ENCODE measurements at regions not wholly inside any gene's neighbourhood (a gene's known extent, or its start where the extent isn't known, plus 50 kb on each side); places are given as distances from the start of the nearest gene placed in this dataset.

DNA sequence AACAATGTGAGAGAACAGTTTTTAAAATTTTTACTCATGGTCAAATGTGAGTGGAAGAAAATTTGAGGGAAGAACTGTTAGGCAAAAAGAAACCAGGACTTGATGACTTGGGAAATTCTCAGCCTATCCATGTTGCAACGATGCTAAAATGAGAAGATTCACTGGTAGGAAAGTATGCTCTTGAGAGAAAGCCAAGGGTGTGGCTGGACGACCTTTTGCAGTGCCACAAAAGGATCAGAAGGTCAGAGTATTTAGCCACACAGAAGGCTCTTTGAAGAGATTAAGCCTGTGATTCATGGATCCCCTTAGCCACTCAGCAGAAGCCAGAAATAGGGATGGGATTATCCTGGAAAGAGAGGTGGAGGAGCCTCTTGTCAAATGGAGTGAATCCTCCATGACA is 336.8 kb downstream of the LRIG3 start:
- Histone ChIP-seq H3K9me3 (replicated peaks in 1 of 11) (no peaks in the 10 kb centered on the region), H3K9ac (no peak overlapping the region), H4K20me1 (no peaks in the 10 kb centered on the region), H3K27ac (no peak overlapping the region), H3K4me2 (no peak overlapping the region), H3K4me3 (no peak overlapping the region), H3K27me3 (no peaks in the 10 kb centered on the region), H3K4me1 (no peaks in the 10 kb centered on the region), H3K36me3 (no peaks in the 10 kb centered on the region)
- TF ChIP-seq Cebpa-rat (IDR thresholded peaks at IDR 0.05): no peak

DNA sequence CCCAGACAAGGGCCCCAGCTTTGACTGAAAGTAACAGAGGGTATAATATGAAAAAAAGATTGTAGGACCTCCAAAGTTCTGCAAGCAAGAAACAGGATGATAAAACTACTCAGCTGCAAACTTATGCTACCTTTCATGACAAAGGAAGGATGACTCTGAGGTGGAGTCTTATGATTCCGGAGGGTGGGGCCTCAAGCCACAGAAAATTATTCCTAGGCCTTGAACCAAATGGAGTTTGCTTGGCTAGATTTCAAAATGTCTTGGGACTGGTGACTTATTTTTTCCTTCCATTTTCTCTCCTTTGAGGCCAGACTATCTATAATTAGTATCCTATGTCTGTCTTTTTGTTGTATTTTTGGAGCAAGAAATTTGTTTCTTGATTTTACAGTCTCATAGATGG is 336.4 kb downstream of the LRIG3 start:
- no peaks in the 10 kb centered on the region for H3K36me3 ChIP-seq
- no peak overlapping the region for H3K9ac ChIP-seq
- H4K20me1 ChIP-seq: no peaks in the 10 kb centered on the region
- H3K27me3 ChIP-seq: no peaks in the 10 kb centered on the region
- no peak overlapping the region for H3K4me3 ChIP-seq
- no peak overlapping the region for H3K4me2 ChIP-seq
- no peaks in the 10 kb centered on the region for H3K4me1 ChIP-seq
- no peak for TF ChIP-seq Cebpa-rat (IDR thresholded peaks at IDR 0.05)
- H3K9me3 ChIP-seq (replicated peaks in 1 of 11): no peaks in the 10 kb centered on the region
- H3K27ac ChIP-seq: no peak overlapping the region

DNA sequence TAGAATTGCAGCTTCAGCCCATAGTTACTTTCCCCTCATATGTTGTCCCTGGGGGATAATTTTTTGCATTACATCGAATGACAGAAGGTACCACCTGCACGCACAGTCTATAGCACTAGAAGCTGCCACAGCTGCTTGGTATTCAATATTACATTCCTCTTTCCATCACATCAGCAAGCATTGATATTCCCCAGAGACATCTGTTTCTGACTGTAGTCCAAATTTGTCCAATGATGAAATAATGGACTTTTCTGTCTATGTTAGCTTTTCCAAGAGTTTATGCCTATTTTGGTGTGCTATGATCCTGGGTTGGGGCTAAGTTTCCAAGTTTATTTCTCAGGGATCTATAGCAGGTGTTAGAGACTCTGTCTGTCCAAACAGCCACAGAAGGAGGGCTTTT is 335.4 kb downstream of the LRIG3 start:
- no peaks in the 10 kb centered on the region for H4K20me1 ChIP-seq
- H3K9me3 ChIP-seq (replicated peaks in 1 of 11): no peaks in the 10 kb centered on the region
- no peaks in the 10 kb centered on the region for H3K4me1 ChIP-seq
- no peak overlapping the region for H3K27ac ChIP-seq
- H3K4me3 ChIP-seq: no peak overlapping the region
- no peaks in the 10 kb centered on the region for H3K36me3 ChIP-seq
- H3K27me3 ChIP-seq: no peaks in the 10 kb centered on the region
- no peak overlapping the region for H3K4me2 ChIP-seq
- no peak overlapping the region for H3K9ac ChIP-seq
- no peak for TF ChIP-seq Cebpa-rat (IDR thresholded peaks at IDR 0.05)

DNA sequence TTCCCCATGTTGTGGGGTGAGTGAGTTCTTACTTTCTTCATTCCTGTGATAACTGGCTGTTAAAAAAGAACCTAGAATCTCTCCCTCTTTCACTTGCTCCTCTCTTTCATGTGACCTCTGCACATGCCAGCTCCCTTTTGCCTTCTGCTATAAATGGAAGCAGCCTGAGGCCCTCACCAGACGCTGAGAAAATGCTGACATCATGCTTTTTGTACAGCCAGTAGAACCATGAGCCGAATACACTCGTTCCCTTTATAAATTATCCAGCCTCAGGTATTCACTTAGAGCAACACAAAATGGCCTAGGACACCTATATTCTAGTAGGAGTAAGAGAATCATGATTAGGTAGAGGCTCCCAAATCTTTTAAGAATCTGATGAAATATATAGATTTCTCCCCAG is 333.5 kb downstream of the LRIG3 start:
- no peaks in the 10 kb centered on the region for H3K36me3 ChIP-seq
- H3K27me3 ChIP-seq: no peaks in the 10 kb centered on the region
- no peaks in the 10 kb centered on the region for H4K20me1 ChIP-seq
- H3K4me2 ChIP-seq: no peak overlapping the region
- no peak overlapping the region for H3K4me3 ChIP-seq
- no peak overlapping the region for H3K27ac ChIP-seq
- H3K9me3 ChIP-seq (replicated peaks in 1 of 11): no peaks in the 10 kb centered on the region
- H3K9ac ChIP-seq: no peak overlapping the region
- no peak for TF ChIP-seq Cebpa-rat (IDR thresholded peaks at IDR 0.05)
- no peaks in the 10 kb centered on the region for H3K4me1 ChIP-seq

DNA sequence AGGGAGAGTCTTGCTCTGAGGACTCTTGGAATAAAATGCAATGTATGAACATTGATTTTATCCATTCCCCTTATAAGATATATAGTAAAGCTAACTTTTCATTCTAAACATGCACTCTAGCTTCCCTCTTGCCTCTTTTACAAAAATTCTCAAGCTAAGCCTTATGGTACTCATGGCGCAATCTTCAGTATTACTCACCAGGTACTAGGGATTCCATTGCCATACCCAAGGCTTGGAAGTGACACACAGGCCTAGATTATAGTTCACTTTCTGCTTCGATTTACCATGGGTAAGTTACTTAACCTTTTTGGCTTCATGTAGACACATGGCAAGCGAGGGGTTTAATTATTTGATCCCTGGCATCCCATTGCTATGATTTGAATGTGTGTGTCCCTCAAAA is 331.5 kb downstream of the LRIG3 start:
- H3K4me3 ChIP-seq: no peak overlapping the region
- H3K4me2 ChIP-seq: no peak overlapping the region
- H3K9me3 ChIP-seq (replicated peaks in 1 of 11): no peaks in the 10 kb centered on the region
- H4K20me1 ChIP-seq: no peaks in the 10 kb centered on the region
- TF ChIP-seq Cebpa-rat (IDR thresholded peaks at IDR 0.05): no peak
- no peak overlapping the region for H3K9ac ChIP-seq
- H3K27me3 ChIP-seq: no peaks in the 10 kb centered on the region
- no peaks in the 10 kb centered on the region for H3K36me3 ChIP-seq
- no peak overlapping the region for H3K27ac ChIP-seq
- no peaks in the 10 kb centered on the region for H3K4me1 ChIP-seq

DNA sequence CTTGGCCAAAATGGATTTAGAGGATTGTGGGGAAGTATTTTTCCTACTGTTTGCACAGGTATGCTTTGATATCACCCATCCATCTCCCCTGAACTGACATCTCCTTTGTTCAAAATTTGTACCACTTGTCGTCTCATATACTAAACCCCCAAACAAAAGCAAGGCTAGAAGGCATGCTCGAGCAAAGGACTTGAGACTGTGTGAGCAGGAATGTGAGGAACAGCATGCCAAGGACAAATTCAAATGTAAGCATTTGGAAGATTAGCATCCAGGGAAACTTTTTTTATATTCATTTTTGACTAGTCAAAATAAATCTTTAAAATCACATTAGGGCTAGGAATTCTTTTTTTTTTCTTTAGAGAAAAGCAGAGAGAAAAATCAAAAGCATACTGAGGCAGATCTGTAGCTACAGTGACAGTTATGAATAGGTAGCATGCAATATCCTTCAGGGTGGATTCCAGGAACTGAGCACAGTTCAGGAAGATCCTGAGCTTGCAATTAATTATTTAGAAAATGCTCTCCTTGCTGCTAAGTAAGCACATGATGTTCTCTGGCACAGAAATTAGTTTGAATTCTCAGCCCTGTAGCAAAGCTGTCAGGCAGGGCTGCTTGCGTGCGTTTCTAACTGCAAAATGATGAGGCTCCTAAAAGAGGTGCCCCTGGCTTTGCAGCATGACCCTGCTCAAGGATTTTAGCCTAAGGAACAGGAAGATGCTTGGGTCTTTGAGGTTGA is 327.7 kb downstream of the LRIG3 start:
- Histone ChIP-seq H3K9ac (no peak overlapping the region), H3K4me2 (no peak overlapping the region), H4K20me1 (no peaks in the 10 kb centered on the region), H3K4me1 (no peaks in the 10 kb centered on the region), H3K4me3 (no peak overlapping the region), H3K27ac (no peak overlapping the region), H3K27me3 (no peaks in the 10 kb centered on the region), H3K9me3 (replicated peaks in 1 of 11) (no peaks in the 10 kb centered on the region), H3K36me3 (no peaks in the 10 kb centered on the region)
- no peak for TF ChIP-seq Cebpa-rat (IDR thresholded peaks at IDR 0.05)

DNA sequence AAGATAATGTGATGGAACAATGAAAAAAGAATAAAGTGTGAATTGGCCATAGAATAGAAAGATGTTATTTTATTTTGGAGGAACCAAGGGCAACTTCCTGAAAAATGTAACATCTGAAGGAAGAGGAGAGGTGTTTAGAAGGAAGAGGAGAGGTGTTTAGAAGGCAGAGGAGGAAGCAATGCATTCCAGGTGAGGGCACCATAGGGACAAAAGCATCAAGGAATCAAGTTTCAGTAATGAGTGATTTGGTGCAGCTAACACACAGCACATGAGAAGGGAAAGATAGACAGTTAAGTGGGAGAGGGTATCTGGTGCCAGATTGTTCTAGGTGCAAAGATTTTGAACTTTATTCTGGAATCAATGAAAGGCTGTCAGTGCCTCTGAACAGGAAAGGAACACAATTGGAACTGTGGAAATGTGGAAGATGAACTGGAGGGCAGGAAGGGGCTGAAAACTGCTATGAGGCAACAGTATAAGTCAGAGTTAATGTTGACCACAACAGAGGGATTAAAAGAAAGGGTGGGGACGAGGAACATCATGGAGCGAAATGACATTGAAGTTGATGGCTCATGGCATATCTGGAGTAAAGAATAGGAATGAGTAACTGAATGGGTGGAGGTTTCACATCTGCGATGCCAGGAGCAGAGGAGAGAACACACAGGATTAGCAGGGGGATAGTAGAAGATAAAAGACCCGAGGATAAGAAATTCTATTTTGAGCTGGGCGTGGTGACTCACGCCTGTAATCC is 326.6 kb downstream of the LRIG3 start:
- no peak for TF ChIP-seq Cebpa-rat (IDR thresholded peaks at IDR 0.05)
- Histone ChIP-seq H3K4me1 (no peaks in the 10 kb centered on the region), H3K4me2 (no peak overlapping the region), H3K9ac (no peak overlapping the region), H3K4me3 (no peak overlapping the region), H3K9me3 (replicated peaks in 1 of 11) (no peaks in the 10 kb centered on the region), H3K27ac (no peak overlapping the region), H3K27me3 (no peaks in the 10 kb centered on the region), H4K20me1 (no peaks in the 10 kb centered on the region), H3K36me3 (no peaks in the 10 kb centered on the region)

DNA sequence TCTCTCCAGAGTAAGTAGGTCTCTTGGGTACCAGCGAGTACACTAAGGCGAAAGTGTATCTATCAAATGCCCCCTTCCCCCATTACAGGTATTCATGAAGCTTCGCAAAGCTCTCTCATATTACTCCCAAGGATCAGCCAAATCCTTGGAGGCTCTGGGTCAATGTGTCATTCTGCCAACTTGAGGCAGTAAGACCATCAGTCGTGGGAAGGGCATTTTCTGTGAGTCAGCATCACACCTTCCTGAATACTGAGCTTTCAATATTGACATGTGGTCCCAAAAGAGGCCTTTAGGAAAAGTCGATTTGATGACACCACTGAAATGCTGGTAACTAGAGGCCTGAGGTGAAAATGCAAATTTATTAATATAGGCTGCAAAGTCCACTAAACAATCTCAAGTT is 323.9 kb downstream of the LRIG3 start:
- no peaks in the 10 kb centered on the region for H3K36me3 ChIP-seq
- no peak overlapping the region for H3K9ac ChIP-seq
- H4K20me1 ChIP-seq: no peaks in the 10 kb centered on the region
- no peaks in the 10 kb centered on the region for H3K9me3 ChIP-seq (replicated peaks in 1 of 11)
- H3K27ac ChIP-seq: no peak overlapping the region
- H3K4me3 ChIP-seq: no peak overlapping the region
- no peaks in the 10 kb centered on the region for H3K27me3 ChIP-seq
- no peaks in the 10 kb centered on the region for H3K4me1 ChIP-seq
- no peak for TF ChIP-seq Cebpa-rat (IDR thresholded peaks at IDR 0.05)
- no peak overlapping the region for H3K4me2 ChIP-seq

DNA sequence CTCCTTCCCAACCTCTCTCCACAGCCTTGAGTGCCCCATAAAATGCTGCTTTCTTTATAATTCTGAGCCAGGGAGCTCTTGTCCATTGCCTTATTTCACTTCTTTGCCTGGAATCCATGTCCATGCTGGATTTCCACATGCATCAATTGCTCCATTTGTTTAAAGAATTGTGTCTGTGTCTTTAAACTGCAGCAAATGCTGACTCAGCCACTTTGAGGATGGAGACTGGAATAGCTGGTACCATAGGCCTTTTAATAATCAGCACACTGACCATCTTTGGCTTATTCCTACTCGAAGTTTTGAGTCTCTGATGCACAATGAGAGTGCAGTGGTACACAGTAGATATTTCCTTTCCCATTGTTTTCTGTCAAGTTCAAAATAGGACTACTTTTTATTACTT is 318.8 kb downstream of the LRIG3 start:
- Histone ChIP-seq H3K4me1 (no peaks in the 10 kb centered on the region), H3K9ac (no peak overlapping the region), H3K27me3 (no peaks in the 10 kb centered on the region), H3K9me3 (replicated peaks in 1 of 11) (no peaks in the 10 kb centered on the region), H3K27ac (no peak overlapping the region), H4K20me1 (no peaks in the 10 kb centered on the region), H3K4me3 (no peak overlapping the region), H3K36me3 (no peaks in the 10 kb centered on the region), H3K4me2 (no peak overlapping the region)
- no peak for TF ChIP-seq Cebpa-rat (IDR thresholded peaks at IDR 0.05)

DNA sequence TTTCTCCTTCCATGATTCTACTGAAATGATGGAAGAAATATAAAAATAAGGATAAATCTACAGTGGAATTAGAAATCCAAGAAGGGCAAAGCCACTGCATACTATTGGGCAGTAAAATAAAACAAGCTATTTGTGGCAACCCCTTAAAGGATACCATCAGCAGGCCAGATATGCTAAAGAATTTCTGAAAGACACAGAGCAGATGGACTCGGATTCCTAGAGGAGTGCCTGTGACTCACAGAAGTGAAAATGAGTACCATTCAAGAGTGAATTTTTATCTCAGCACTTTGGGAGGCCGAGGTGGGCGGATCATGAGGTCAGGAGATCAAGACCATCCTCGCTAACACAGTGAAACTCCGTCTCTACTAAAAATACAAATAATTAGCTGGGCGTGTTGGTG is 318.1 kb downstream of the LRIG3 start:
- Histone ChIP-seq H4K20me1 (no peaks in the 10 kb centered on the region), H3K4me3 (no peak overlapping the region), H3K4me2 (no peak overlapping the region), H3K27ac (no peak overlapping the region), H3K9me3 (replicated peaks in 1 of 11) (no peaks in the 10 kb centered on the region), H3K4me1 (no peaks in the 10 kb centered on the region), H3K9ac (no peak overlapping the region), H3K36me3 (no peaks in the 10 kb centered on the region), H3K27me3 (no peaks in the 10 kb centered on the region)
- no peak for TF ChIP-seq Cebpa-rat (IDR thresholded peaks at IDR 0.05)
